Ovary (tissue), 7 donors: ENCODE measurements at regions not wholly inside any gene's neighbourhood (a gene's known extent, or its start where the extent isn't known, plus 50 kb on each side); places are given as distances from the start of the nearest gene placed in this dataset.

Source experiments
- DNase-seq, 5 donors: peaks; one replicate each; pipeline ENCODE4 v3.0.0-alpha.2; 2019 to 2020
- H3K27ac ChIP-seq, 2 donors: fragments of 200-600 bp; one replicate each; pipeline versions ENCODE4 v1.5.1 to v1.8.0; 2019 to 2022
- H3K27me3 ChIP-seq: fragments of 200-600 bp; one replicate; pipeline ENCODE4 v1.8.0; 2022
- H3K36me3 ChIP-seq: fragments of 200-600 bp; sonication (generic); one replicate; pipeline ENCODE4 v1.5.1; 2019
- H3K4me1 ChIP-seq: one replicate; pipeline ENCODE4 v1.8.1; 2013; ENCODE audit warnings: mild to moderate bottlenecking, moderate library complexity; ENCODE audit not compliant: insufficient read depth
- H3K4me3 ChIP-seq: fragments of 200-600 bp; sonication (generic); one replicate; pipeline ENCODE4 v1.5.1; 2017
- H3K9me3 ChIP-seq, 2 donors: fragments of 200-600 bp in 1 of 2; sonication (generic) in 1 of 2; one replicate each; pipeline versions ENCODE4 v1.5.1 to v1.8.1; 2013 to 2019; ENCODE audit warnings: mild to moderate bottlenecking in 1 of 2, moderate library complexity in 1 of 2
- EP300 ChIP-seq: sonication (generic); formaldehyde crosslinking; IDR thresholded peaks from one replicate; pipeline ENCODE4 v1.6.1; 2017; ENCODE audit warnings: antibody characterized with exemption
- POLR2A ChIP-seq: fragments of 450-650 bp; IDR thresholded peaks from one replicate; pipeline ENCODE4 v1.6.1; 2017; ENCODE audit warnings: antibody characterized with exemption, mild to moderate bottlenecking, moderate library complexity
- WGBS, 3 donors: extraction: QIAGEN DNeasy Blood & Tissue Kit in 1 of 3; methylation state at CpG; one replicate each; pipeline versions ENCODE4 v1.1.5 to v1.1.7; 2013 to 2017; 5-methylcytosine and 5-hydroxymethylcytosine counted together
- intact Hi-C, 4 donors: fragments of 100-400 bp; cut with DNase I; formaldehyde crosslinking; loops; one replicate each; pipeline versions ENCODE4 v1.11.0 to v1.15.1; 2022 to 2023
- TF ChIP-seq, protein P1 (sequence below), 3 donors: fragments of 450-650 bp in 2 of 3; fragments of 200-600 bp in 1 of 3; IDR thresholded peaks; one replicate each; pipeline versions ENCODE4 v1.5.1 to v1.8.0; 2016 to 2022; ENCODE audit warnings: antibody characterized with exemption in 3 of 3, mild to moderate bottlenecking in 1 of 3
- donor health status: DM: no; HTN: no; CAD: no; lungs with moderate emphysema.
- donor health status: DM: no; HTN: no; CAD: no.
- donor health status: Bipolar disorder and iron deficiency.
- donor health status: DM: no; HTN: no; CAD: no.
- donor health status: DM: yes; HTN: yes; CAD: no.

DNA sequence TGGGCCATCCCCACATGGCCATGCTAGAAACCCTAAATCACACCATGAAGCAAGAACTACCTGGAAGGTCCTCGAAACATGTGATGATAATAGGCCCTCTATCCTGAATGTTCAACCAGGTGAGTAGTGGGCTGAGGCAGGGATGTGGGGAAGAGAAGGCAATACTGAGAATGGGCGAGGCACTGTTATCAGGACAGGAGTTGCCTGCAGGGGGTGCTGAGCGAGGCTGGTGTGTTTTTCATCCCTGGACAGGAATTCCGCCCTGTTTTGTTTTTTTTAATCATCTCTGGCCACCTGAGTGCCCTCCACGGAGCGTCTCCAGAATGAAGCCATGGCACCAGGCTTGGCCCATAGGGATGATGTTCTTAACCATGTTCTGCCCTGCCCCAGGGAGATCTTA, 103.0 kb upstream of the SOX11 start:
- WGBS, 3 donors: 78 to 84% (median 81%) methylated on average over 6 of the region's 6 CpGs
- DNase-seq: no peak

GRCh38 chr2:5590886-5591285, 101.3 kb upstream of the SOX11 start:
- TF ChIP-seq, protein P1, sequence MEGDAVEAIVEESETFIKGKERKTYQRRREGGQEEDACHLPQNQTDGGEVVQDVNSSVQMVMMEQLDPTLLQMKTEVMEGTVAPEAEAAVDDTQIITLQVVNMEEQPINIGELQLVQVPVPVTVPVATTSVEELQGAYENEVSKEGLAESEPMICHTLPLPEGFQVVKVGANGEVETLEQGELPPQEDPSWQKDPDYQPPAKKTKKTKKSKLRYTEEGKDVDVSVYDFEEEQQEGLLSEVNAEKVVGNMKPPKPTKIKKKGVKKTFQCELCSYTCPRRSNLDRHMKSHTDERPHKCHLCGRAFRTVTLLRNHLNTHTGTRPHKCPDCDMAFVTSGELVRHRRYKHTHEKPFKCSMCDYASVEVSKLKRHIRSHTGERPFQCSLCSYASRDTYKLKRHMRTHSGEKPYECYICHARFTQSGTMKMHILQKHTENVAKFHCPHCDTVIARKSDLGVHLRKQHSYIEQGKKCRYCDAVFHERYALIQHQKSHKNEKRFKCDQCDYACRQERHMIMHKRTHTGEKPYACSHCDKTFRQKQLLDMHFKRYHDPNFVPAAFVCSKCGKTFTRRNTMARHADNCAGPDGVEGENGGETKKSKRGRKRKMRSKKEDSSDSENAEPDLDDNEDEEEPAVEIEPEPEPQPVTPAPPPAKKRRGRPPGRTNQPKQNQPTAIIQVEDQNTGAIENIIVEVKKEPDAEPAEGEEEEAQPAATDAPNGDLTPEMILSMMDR (IDR thresholded peaks at IDR 0.05): no peak
- no peak for TF ChIP-seq POLR2A
- TF ChIP-seq EP300: no peak
- Histone ChIP-seq H3K27ac (no peak overlapping the region), H3K36me3 (no peaks in the 10 kb centered on the region), H3K4me3 (no peak overlapping the region), H3K9me3 (no peaks in the 10 kb centered on the region), H3K27me3 (no peaks in the 10 kb centered on the region), H3K4me1 (no peaks in the 10 kb centered on the region)
- intact Hi-C loops: no loop called here
- WGBS, 3 donors: 22 to 40% (median 25%) methylated on average over 6 of the region's 6 CpGs
- no peak for DNase-seq

More for the DNA sequence above, 103.0 kb upstream of the SOX11 start:
- TF ChIP-seq, protein P1 (IDR thresholded peaks at IDR 0.05): no peak
- no peak for TF ChIP-seq EP300
- TF ChIP-seq POLR2A: no peak
- no peak overlapping the region for H3K27ac ChIP-seq
- no peaks in the 10 kb centered on the region for H3K36me3 ChIP-seq
- H3K9me3 ChIP-seq: no peaks in the 10 kb centered on the region
- no peak overlapping the region for H3K4me3 ChIP-seq
- no peaks in the 10 kb centered on the region for H3K27me3 ChIP-seq
- intact Hi-C loops: no loop called here
- H3K4me1 ChIP-seq: no peaks in the 10 kb centered on the region

- H3K36me3 ChIP-seq: no peaks in the 10 kb centered on the region
- H3K27me3 ChIP-seq: no peaks in the 10 kb centered on the region
- 11 to 33% (median 14%) methylated on average over 3 of the region's 3 CpGs for WGBS, 3 donors
- no peaks in the 10 kb centered on the region for H3K4me1 ChIP-seq
- H3K27ac ChIP-seq: no peak overlapping the region
- no peak overlapping the region for H3K4me3 ChIP-seq
- no peak for DNase-seq
- H3K9me3 ChIP-seq: no peaks in the 10 kb centered on the region
- intact Hi-C loops: no loop called here
- TF ChIP-seq POLR2A (no peak), EP300 (no peak)
- TF ChIP-seq, protein P1 (IDR thresholded peaks at IDR 0.05): no peak
Observed at GRCh38 chr2:5592916-5593315, 99.3 kb upstream of the SOX11 start.

- DNase-seq: no peak
- no peaks in the 10 kb centered on the region for H3K9me3 ChIP-seq
- TF ChIP-seq POLR2A (no peak), EP300 (no peak)
- TF ChIP-seq, protein P1 (IDR thresholded peaks at IDR 0.05): no peak
- no peaks in the 10 kb centered on the region for H3K4me1 ChIP-seq
- no peak overlapping the region for H3K27ac ChIP-seq
- no peak overlapping the region for H3K4me3 ChIP-seq
- no peaks in the 10 kb centered on the region for H3K36me3 ChIP-seq
- 78 to 81% (median 80%) methylated on average over 6 of the region's 6 CpGs for WGBS, 3 donors
- no peaks in the 10 kb centered on the region for H3K27me3 ChIP-seq
- intact Hi-C loops: no loop called here
Observed at GRCh38 chr2:5594249-5594695, 97.9 kb upstream of the SOX11 start.

DNA sequence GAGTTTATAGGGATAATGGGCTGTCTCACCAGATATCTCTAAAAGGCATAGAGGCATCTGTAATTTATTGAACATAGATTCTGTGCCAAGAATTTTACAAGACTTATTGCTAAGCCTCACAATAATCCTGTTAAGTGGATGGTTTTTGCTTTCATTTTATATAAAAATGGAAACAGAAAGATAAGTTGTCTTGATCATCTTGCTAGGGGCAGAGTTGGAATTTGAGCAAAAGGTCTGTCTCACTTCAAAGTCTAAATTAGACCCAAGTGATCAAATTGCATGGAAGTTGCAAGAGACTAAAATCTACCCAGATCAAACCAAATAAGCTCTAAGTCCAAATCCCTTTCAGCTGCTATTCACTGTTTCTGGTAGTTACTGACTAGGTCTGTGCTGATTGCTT, 95.3 kb upstream of the SOX11 start:
- Histone ChIP-seq H3K9me3 (no peaks in the 10 kb centered on the region), H3K27ac (no peak overlapping the region), H3K4me3 (no peak overlapping the region), H3K4me1 (no peaks in the 10 kb centered on the region), H3K27me3 (no peaks in the 10 kb centered on the region), H3K36me3 (no peaks in the 10 kb centered on the region)
- no peak for TF ChIP-seq POLR2A
- DNase-seq: no peak
- intact Hi-C loops: no loop called here
